Tongue (tissue), 1 donor: ENCODE measurements at regions not wholly inside any gene's neighbourhood (a gene's known extent, or its start where the extent isn't known, plus 50 kb on each side); places are given as distances from the start of the nearest gene placed in this dataset.

Source experiments
- DNase-seq: peaks from one replicate; pipeline ENCODE4 v3.0.0-alpha.2; 2015

DNA sequence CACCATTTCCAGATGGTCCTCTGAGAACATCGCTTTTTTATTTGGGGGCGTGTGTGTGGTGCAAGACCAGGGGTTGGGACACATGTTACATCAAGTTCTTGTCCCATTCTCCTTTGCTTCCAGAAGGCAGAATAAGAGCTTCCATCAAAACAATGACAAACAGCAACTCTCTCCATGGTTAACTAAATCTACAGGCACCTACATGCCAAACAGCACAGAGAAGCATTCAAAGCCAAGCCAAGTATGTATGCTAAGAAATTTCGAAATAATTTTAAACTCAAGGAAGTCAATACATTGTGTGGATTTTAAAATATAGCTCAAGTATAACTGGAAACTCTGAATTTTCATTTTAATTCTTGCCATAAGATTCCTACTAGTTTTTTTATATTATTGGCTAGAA lies 105.6 kb downstream of the SEC61B start:
- no peak for DNase-seq

DNA sequence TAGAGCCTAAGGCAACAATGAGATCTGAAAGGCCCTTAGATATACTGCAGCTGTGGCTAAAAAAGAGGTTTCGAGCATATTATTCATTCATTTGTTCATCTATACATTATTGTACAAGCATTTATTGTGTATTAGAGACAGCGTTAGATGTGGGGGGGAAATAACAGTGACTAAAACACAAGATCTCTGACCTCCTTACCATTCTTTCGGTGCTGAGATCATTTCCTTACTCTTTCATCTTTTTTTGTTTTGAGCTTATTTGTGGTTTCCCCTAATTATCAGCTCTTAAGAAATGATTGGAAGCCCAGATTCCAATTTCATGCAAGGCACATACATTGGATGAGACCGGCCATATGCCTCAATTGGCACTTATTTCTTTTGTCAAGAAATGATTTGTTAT lies 113.2 kb downstream of the SEC61B start:
- no peak for DNase-seq

DNA sequence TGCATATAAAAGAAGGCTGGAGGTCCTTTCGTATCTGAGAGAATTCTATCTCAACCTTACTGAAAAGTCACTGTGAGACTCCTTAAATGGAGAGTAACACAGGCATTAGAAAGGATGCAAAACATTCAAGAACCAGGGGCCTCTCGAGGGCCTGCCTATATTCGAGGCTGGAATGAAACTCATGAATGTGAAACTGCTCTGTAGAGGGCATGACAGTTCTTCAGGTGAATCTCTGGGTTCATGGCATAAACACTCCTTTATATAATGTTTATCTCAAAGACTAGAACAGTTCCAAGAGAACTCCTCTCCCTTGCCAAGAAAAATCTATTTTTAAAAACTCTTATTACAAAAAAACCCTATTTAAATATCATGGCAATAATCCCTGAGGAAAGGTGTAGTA lies 113.9 kb downstream of the SEC61B start:
- no peak for DNase-seq

DNA sequence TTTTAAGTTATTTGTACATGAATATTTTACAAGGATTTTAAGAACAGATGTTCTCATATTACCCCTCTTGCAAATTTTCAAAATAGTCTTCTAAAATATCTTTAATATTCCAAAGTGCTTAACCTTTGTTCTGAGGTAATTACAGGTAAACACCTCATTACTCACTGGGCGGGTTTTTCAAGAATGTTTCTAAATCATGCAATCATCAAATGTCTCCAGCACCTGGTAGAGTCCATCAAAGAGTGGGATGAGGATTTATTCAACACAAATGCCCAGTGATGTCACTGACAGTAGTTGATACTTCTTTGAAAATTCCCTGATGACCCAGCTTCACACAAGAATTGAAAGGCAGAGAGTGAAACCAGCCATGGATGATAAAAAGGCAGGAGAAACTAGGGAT lies 114.4 kb downstream of the SEC61B start:
- no peak for DNase-seq

DNA sequence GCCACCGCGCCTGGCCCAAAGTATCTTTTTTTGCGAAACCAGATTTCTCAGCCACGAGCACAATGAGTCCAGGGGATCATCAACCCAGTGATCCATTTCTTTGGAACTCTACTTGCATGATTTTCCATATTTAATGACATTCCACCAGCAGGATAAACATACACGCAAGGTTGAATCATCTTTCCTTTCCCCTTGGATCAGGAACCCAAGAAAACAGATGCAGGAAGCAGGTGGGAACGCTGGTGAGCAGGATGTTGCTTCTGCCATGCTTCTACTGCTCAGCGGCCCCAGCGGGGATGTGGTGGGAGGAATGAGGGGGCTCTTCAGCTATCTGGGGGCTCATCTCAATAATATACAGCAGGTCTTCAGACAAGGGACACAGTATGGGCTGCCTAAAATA lies 118.2 kb downstream of the SEC61B start:
- DNase-seq: no peak

DNA sequence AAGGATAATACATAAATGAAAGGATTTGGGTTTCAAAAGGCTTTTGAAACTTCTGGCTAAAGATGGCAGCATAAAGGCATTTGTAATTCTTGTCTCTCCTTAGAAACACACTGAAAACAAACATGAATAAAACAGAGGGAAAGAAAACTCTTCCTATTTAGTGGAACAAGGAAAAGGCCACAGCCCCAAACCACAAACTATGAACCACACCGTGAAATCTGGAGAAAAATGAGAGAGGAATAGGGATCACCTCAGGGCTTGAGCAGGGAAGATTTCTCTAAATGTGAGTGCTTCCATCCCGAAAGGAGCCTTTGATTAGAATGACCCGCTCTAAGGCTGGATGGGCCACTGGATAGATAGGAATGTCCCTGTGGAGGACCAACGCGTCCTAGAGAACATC lies 119.6 kb downstream of the SEC61B start:
- no peak for DNase-seq

DNA sequence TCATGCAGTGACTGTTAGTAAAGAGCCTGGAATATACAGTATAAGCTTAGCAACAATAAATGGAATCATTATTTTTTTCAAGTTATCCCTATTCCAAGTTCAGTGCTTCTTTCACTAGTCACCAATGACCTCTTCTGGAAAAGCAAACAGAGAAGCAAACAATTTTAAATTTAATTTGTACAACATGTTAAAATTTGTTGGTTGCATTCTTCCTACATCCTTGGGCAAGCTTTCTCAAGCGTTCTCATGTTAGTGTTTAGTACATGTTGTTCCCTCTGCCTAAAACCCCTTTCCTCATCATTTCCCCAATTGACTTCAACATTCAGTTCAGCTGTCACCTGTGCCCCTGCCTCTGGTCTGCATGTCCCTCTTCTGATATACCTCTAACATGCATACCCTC lies 123.4 kb downstream of the SEC61B start:
- DNase-seq: no peak

DNA sequence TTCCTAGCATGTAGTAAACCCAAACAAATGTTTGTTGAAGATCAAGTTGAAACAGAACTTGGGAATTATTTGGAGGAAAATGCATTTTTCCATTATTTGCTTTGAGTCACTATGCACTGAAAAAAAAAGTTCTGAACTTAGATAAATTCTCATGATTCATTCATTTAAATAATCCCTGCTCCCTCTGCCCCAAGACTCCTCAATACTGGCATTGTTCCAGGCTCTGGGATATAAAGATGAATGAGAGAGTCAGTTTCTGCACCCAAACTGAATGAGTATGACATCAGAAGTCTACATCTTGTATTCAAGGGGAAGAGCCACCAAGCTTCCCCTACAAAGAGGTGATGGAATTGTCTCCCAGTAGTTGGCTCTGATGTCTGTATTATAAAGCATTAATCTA lies 123.9 kb downstream of the SEC61B start:
- no peak for DNase-seq

DNA sequence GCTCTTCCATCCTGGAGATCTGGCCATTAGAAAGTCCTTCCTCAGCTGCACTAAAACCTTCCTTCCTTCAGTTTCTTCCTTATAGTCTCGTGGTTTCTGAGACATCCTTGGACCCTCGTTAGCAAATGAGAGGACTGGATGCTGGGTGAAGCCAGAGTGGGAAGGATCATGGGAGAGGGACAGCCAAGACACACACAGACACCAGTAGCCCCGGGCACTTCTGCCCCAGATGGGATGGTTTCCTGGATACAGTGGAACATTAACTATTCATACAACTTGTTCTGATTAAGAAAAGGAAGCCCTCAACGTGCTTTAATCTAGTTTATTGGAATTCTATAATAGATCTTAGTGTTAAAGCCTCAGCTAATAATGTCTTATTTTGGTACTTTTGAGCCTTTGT lies 125.5 kb downstream of the SEC61B start:
- DNase-seq: no peak

DNA sequence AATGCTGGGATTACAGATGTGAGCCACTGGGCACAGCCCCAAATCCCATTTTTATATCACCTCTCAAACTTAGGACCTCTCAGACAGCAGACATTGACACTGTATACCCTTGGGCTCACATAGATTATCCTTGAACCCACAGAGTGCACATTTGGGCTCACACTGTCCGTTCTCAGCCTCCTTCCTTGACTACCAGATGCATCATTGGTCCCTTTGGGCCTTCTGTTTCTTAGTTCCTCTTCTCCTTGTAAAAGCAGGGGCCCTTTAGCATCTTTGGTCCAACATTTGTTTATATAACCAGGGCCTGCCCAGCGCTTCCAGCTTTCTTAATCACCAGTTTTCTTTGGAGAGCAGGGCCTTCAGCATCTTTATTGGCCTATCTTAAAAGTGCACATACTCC lies 126.2 kb downstream of the SEC61B start:
- no peak for DNase-seq

DNA sequence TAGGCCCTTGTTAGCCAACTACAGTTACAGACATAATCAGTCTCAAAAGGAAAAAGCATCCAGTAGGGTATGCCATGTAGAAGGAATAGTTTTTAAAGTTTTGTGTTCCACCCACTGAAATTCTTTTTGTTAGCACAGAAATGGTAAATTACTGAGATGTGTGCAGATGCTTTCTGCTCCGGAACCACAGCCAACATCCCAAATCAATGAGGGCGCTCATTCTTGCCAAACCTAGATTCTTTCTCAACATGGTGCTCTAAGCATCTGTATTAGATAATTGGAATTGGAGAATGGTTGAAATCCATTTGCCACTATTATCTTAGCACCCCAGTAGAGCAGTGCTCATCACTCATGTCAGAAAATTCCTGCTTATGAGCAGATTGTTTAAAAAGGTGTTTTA lies 127.8 kb downstream of the SEC61B start:
- no peak for DNase-seq

DNA sequence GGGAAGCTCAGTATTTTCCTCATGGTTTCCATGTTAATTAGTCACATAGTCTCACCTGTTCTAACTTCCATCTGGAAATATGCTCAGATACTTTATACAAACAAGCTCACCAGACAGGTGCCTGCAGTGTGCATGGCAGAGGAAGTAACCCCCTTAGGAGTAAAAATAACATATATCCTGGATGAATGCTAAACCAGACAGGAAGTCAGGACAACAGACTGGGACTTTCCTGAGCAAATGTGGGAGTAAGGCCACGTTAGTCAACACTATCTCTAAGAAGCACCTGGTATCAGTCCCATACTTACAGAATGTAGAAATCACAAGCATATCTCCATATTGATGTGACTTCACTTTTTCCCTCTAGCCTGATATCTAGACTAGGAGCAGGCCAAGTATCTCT lies 128.4 kb downstream of the SEC61B start:
- DNase-seq: no peak

DNA sequence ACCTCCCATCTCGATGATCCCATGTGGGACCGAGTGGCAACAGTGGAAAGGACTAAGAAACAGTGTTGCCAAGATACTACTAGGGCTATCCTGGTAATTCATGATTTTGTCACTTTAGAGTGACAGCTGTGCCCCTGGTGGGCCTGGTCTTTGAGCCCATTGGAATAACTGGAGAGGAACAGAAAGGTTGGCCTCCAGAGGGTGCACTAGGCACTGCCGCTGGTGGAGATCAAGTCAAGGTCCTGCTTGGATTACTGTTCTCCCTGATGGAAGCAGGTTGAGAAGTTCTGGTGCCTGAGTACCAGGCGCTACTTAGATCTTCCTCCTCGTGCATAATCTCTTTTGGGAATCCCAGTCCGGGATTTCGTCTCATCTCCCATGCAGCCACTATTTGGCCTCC lies 129.6 kb downstream of the SEC61B start:
- no peak for DNase-seq

DNA sequence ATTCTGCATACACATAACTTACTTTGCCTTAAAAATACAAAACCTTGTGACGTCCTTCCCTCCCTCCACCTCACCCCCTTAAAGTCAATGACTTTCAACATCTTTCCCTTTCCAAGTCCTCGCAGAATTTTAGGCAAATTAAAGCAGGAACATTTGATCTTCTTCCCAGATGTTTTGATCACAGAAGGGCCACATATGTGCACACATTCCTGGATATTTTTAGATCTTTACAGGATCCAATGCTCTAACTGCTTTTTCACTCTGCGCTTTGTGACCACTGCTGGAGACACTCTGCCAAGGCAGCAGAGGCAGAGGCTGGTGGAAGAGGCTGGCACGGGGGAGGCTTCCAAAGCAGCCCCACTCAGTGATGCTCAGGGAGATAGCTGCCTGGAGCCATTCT lies 130.7 kb downstream of the SEC61B start:
- peak; percentile 52 for DNase-seq

DNA sequence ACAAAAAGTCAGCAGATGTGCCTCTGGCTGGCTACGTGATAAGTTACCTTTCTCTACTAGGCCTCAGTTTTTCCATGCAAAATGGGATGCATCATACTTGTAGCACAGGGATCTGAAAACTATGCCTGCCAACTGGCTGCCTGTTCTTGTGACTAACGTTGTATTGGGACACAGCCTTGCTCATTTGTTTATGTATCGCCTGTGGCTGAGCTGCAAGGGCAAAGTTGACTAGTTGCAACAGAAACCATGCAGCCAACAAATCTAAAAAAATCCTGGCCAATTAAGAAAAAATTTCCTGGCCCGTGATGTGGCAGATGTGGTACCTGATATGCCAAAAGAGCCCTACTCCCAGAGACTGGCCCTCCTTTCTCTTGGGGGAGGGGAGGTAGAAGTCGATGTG lies 131.3 kb downstream of the SEC61B start:
- DNase-seq: no peak

DNA sequence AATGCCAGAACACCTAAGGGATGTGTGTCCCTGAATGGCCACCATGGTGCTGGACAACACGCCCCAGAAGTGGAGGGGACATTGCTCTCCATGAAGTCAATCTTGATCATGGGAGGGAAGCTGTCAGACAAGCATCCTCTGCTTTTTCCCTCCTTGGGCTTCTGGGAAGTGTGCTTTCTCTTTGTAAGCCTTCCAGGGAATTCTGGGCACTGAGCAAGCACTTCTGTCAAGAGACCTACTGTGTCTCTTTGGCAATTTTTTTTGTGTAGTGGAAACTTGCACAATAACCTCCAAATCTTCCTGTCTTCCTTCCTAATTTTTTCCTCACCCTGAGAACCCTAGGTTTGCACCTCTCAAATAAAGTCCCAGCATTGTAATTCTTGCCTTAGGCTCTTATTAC lies 132.0 kb downstream of the SEC61B start:
- DNase-seq: no peak

DNA sequence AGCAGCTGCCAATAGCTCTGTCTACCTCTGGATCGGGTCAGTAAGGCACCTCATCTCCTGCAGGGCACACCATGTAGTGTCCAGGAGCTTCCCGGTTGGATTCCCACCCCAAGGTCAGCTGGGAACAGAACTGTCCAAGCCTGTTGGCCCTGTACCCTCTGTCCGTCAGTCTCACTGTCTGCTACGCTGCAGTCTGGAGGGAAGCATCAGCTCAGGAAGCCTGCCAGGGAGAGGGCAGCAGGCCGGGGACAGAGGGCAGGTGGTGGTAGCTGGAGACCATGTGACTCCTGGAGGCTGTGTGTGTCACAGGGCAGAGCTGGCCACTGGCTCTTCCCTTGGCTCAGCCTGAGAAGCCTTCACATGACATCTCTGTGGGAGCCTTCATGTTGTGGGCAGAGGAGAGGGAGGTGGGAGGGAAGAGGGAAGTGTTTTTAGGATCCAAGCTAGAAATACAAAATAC lies 134.5 kb downstream of the SEC61B start:
- no peak for DNase-seq

DNA sequence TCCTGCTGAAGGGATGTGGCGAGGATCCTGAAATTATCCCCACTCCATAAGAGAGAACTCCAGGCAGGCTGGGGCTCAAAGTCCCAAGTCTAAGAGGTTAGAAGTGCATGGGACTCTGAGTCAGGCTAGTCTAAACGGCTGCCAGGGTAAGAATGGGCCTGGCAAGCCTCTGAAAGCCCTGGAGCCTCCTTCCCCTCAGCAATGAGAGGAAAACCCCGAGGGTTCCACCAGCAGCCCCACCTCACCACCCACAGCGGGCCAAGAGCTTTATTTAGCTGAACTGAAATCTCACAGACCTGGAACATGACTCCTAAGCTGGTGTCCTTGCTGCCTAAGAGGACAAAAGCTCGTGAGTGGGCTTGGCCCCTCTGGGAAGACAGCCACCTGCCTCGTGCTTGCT lies 135.5 kb downstream of the SEC61B start:
- DNase-seq: peak; percentile 27

DNA sequence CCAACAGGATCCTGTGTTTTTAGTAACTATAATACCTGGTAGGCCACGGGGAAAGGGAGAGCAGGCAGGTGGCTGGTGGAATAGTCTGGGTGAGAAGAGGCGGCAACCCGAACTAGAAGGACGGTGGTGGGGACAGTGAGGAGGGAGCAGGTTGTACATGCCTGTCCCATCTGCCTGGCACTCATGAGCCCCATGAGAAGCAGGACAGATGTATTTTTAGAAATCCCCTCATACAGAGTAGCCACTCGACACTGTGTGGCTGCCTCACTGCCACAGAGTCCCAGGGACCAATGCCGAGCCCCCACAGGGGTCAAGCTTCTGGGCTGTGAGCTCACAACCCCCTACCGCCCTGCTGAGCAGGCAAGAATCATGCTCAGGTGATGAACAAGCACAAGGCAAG lies 136.6 kb downstream of the SEC61B start:
- peak; percentile 19 for DNase-seq

DNA sequence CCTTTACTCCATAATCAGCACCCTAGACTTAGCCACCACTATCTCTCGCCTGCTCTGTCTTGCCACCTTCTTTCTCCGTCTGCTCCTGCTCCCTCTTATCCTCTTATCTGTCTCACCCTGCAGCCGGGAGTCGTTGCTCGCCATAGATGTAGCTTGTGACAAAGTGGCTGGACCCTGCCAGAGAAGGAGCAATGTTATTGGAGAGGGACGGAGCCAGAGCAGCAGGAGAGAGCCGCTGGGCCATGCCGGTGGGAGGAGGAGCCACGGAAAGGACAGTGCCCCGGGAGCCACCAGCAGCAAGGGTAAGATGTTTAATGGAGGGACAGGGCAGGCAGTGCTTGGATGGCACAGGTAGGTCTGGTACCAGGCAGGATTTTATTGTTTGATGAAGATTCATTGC lies 137.3 kb downstream of the SEC61B start:
- DNase-seq: no peak

DNA sequence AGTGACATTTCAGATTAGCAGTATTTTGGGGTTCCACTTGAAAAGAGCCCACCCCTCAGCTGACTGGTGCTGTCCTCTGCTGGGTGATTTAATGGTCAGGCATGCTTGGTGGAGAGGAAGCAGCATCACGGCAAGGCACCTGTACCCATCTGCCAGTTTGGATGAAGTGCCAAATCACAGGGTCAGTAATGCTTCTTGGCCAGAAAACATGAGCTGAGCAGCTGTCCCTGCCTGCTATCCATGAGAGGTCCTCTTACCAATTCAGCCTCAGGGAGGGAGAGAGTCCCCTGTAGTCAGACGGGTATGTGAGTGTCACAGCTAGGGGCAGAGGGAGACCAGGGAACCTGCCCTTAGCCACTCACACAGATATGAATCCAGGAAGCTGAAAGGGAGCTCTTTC lies 137.9 kb downstream of the SEC61B start:
- peak; percentile 79 for DNase-seq

DNA sequence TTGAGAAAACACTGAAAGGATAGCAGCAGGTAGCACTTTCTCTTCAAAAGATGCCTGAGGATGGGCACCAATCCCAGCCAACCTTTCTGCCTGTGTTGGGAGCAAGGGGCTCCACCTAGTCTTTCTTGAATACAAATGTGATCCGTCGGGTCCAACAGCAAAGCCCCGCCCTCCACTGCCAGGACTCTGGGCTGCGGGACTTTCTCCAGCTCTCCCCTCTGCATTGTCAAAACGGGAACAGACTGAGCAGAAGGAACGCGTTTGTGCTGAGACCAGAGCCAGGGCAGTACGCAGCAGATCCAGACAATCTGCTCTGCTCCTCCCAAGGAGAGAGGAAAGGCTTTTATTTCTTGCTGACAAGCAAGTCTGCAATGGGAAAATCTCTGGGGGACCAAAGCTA lies 139.7 kb downstream of the SEC61B start:
- DNase-seq: peak; percentile 43

DNA sequence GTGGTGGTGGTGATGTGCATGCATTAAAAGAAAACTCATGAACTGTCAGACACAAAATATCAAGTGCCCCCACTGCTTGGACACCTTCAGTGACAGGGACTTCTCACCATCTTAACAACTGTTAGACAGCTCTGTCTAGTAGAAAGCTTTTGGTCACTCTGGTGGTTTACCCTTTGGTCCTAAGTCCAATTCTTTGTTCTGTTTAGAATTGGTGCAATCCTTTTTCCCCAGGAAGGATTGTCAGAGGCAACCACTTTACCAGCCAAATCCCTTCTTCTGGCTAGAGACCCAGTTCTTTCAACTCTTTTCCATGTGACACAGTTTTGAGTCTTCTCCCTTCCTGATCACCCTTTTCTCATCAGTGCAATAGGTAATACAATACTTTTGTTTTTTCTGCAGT lies 140.2 kb downstream of the SEC61B start:
- DNase-seq: no peak

DNA sequence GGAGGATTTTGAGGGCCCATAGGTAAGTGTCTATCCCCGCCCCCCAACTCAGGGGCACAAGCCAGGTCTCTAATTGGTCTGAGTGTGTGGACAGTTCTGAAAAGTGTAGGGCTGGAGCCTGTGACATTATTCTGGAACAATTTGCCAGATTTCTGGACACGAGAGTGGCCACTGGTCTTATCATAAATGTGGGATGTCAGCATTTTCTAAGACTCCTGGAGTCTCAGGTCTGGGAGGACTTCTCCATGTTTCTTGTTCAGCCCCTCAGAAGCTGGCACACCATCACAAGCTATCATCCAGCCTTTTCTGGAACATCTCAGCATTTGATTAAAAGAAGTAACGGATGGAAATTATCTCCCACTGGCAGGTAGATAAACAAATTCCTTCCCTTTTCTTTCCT lies 141.4 kb downstream of the SEC61B start:
- no peak for DNase-seq

DNA sequence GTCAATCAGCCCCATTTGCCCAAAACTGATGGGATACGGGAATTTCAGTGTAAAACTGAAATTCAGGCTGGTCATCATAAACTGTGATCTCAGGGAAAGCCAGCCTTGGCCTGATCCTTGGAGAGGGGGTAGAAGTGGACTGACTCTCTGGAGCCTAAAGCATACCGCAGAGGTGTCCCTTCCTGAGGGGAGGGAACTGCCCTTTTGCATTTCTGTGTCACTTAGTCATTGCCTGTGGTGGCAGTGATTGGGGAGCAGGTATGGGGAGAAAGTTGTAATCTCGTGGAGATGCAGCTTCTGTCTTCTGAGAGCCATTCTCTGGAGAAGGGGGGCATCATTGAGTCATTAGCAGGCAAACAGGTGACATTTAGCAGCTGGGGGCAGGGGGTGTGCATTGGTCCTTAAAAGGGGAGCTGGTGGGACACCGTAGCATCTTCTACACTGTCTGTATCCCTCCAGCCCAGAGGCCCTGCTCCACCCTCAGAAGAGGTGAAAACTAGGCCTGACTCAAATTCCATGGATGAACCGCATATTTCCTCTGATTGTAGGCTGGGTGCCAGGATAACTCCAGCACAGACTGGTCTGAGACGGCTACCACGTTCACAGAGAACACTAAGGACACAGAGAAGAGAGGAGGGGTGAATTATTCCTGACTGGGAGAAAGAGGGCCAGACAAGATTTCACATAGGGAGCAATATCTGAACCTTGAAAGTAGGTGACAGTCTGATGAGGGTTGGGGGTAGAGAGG lies 143.3 kb downstream of the SEC61B start:
- DNase-seq: no peak
